H1 (cell line): ENCODE measurements at regions not wholly inside any gene's neighbourhood (a gene's known extent, or its start where the extent isn't known, plus 50 kb on each side); places are given as distances from the start of the nearest gene placed in this dataset.

Experiments
- CTCF ChIA-PET: fragments of 300-600 bp; sonication (Branson Sonifier 250); formaldehyde crosslinking; loops from one replicate; lab custom pipeline; 2021; ENCODE audit not compliant: partially characterized antibody; lab: Charles Lee
- POLR2A ChIA-PET: fragments of 300-600 bp; sonication (Branson Sonifier 250); formaldehyde crosslinking; loops from one replicate; lab custom pipeline; 2021; ENCODE audit warnings: inconsistent platforms; ENCODE audit not compliant: partially characterized antibody; lab: Charles Lee
- DNase-seq, 2 experiments: peaks; one replicate each; pipeline versions ENCODE4 v3.0.0 to v3.0.0-alpha.2; 2010 to 2022; ENCODE audit warnings: low spot score in 2 of 2, low read depth in 1 of 2, mixed read lengths in 1 of 2
- FAIRE-seq: peaks from 2 replicates; lab custom pipeline; 2011; peaks lifted over from hg19 to GRCh38; lab: Jason Lieb, UNC
- H2AFZ ChIP-seq: 2 replicates; pipeline ENCODE4 v1.8.1; 2012; ENCODE audit warnings: low read length, inconsistent platforms
- H2AK5ac ChIP-seq: 2 replicates; pipeline ENCODE4 v1.6.1; 2013; ENCODE audit warnings: low read depth, low read length
- H2BK120ac ChIP-seq: replicated peaks from 2 replicates; pipeline ENCODE3; 2013; ENCODE audit warnings: low read depth, low read length, inconsistent platforms
- H2BK12ac ChIP-seq: 2 replicates; pipeline ENCODE4 v1.6.1; 2013; ENCODE audit warnings: low read depth, low read length
- H2BK15ac ChIP-seq: 2 replicates; pipeline ENCODE4 v1.6.1; 2013; ENCODE audit warnings: low read length
- H2BK20ac ChIP-seq: 2 replicates; pipeline ENCODE4 v1.6.1; 2013; ENCODE audit warnings: low read length
- H2BK5ac ChIP-seq: 2 replicates; pipeline ENCODE4 v1.6.1; 2013; ENCODE audit warnings: low read depth, low read length
- H3K14ac ChIP-seq: 2 replicates; pipeline ENCODE4 v1.6.1; 2013; ENCODE audit warnings: inconsistent platforms; ENCODE audit not compliant: insufficient read length
- H3K18ac ChIP-seq: 2 replicates; pipeline ENCODE4 v1.6.1; 2013; ENCODE audit warnings: low read length; ENCODE audit errors: extremely low read depth
- H3K23ac ChIP-seq: 2 replicates; pipeline ENCODE4 v1.6.1; 2013; ENCODE audit warnings: inconsistent platforms; ENCODE audit not compliant: insufficient read length
- H3K23me2 ChIP-seq: 2 replicates; pipeline ENCODE4 v1.6.1; 2013; ENCODE audit warnings: low read depth, low read length
- H3K27ac ChIP-seq: 2 replicates; pipeline ENCODE4 v1.6.1; 2011; ENCODE audit warnings: low read depth, low read length, inconsistent platforms
- H3K27me3 ChIP-seq, 4 experiments: replicated peaks in 1 of 4; 1 replicate in 1 of 4; 2 replicates in 3 of 4; pipeline versions ENCODE4 v1.6.1 to v1.8.1; 2011 to 2013; ENCODE audit warnings: low read length in 3 of 4, mild to moderate bottlenecking in 3 of 4, inconsistent platforms in 2 of 4, mixed read lengths in 2 of 4, moderate library complexity in 1 of 4; ENCODE audit not compliant: control insufficient read depth in 3 of 4, insufficient read depth in 3 of 4; ENCODE audit errors: extremely low read depth in 1 of 4
- H3K36me3 ChIP-seq, 4 experiments: 2 replicates each; pipeline versions ENCODE4 v1.6.1 to v1.8.1; 2011 to 2013; ENCODE audit warnings: mild to moderate bottlenecking in 4 of 4, low read length in 3 of 4, moderate library complexity in 2 of 4, control low read depth in 1 of 4, inconsistent platforms in 1 of 4; ENCODE audit not compliant: insufficient read depth in 4 of 4, control insufficient read depth in 2 of 4
- H3K4ac ChIP-seq: replicated peaks from 2 replicates; pipeline ENCODE3; 2013; ENCODE audit warnings: low read length, low read depth, mixed read lengths, inconsistent platforms; ENCODE audit not compliant: insufficient read length
- H3K4me1 ChIP-seq, 4 experiments: replicated peaks in 1 of 4; 1 replicate in 1 of 4; 2 replicates in 3 of 4; pipeline versions ENCODE4 v1.6.1 to v1.8.1; 2011 to 2013; ENCODE audit warnings: low read length in 3 of 4, inconsistent platforms in 2 of 4, mixed read lengths in 1 of 4; ENCODE audit not compliant: insufficient read depth in 4 of 4, control insufficient read depth in 3 of 4
- H3K4me2 ChIP-seq, 2 experiments: 2 replicates each; pipeline versions ENCODE4 v1.6.1 to v1.8.1; 2011 to 2013; ENCODE audit warnings: low read depth in 2 of 2, low read length in 2 of 2, control low read depth in 1 of 2, inconsistent platforms in 1 of 2, mild to moderate bottlenecking in 1 of 2; ENCODE audit not compliant: insufficient read depth in 1 of 2
- H3K4me3 ChIP-seq, 4 experiments: fragments of 200-600, 300-600 bp in 1 of 4; sonication (generic), shearing (Covaris generic), sonication (Bioruptor Twin) in 1 of 4; 2 replicates each; pipeline versions ENCODE4 v1.5.1 to v1.8.1; 2011 to 2016; ENCODE audit warnings: low read length in 4 of 4, low read depth in 3 of 4, control low read depth in 2 of 4, inconsistent platforms in 2 of 4, mild to moderate bottlenecking in 2 of 4, mixed read lengths in 1 of 4, moderate library complexity in 1 of 4; ENCODE audit not compliant: insufficient read depth in 2 of 4; ENCODE audit errors: extremely low read depth in 1 of 4
- H3K56ac ChIP-seq: replicated peaks from 2 replicates; pipeline ENCODE3; 2013; ENCODE audit warnings: low read depth, mild to moderate bottlenecking, mixed read lengths, low read length, inconsistent platforms; ENCODE audit not compliant: insufficient read length
- H3K79me1 ChIP-seq: 2 replicates; pipeline ENCODE4 v1.6.1; 2013; ENCODE audit warnings: low read depth, low read length, control low read depth
- H3K79me2 ChIP-seq, 2 experiments: 2 replicates each; pipeline versions ENCODE4 v1.6.1 to v1.8.1; 2012 to 2013; ENCODE audit warnings: low read length in 2 of 2, mild to moderate bottlenecking in 2 of 2, inconsistent platforms in 1 of 2; ENCODE audit not compliant: insufficient read depth in 2 of 2, control insufficient read depth in 1 of 2
- H3K9ac ChIP-seq, 4 experiments: replicated peaks in 1 of 4; 1 replicate in 1 of 4; 2 replicates in 3 of 4; pipeline versions ENCODE4 v1.6.1 to v1.8.1; 2011 to 2013; ENCODE audit warnings: low read depth in 3 of 4, low read length in 3 of 4, control low read depth in 2 of 4, mild to moderate bottlenecking in 2 of 4, moderate library complexity in 2 of 4, inconsistent platforms in 1 of 4; ENCODE audit errors: extremely low read depth in 1 of 4
- H3K9me3 ChIP-seq, 2 experiments: 2 replicates each; pipeline versions ENCODE4 v1.6.1 to v1.8.1; 2012 to 2013; ENCODE audit warnings: mild to moderate bottlenecking in 2 of 2, moderate library complexity in 2 of 2, control low read depth in 1 of 2, inconsistent platforms in 1 of 2, low read depth in 1 of 2, low read length in 1 of 2, mixed read lengths in 1 of 2; ENCODE audit not compliant: insufficient read depth in 2 of 2
- H4K20me1 ChIP-seq, 2 experiments: replicated peaks in 1 of 2; 2 replicates each; pipeline versions ENCODE3 to v1.8.1; 2011 to 2013; ENCODE audit warnings: inconsistent platforms in 2 of 2, low read length in 2 of 2, mild to moderate bottlenecking in 1 of 2; ENCODE audit not compliant: insufficient read depth in 2 of 2, control insufficient read depth in 1 of 2
- H4K5ac ChIP-seq: 2 replicates; pipeline ENCODE4 v1.6.1; 2013; ENCODE audit warnings: low read length, low read depth, mixed read lengths, inconsistent platforms; ENCODE audit not compliant: insufficient read length
- H4K8ac ChIP-seq: 2 replicates; pipeline ENCODE4 v1.8.0; 2013; ENCODE audit warnings: mild to moderate bottlenecking, moderate library complexity, low read length, inconsistent platforms; ENCODE audit not compliant: insufficient read depth; ENCODE audit errors: extremely low read depth
- H4K91ac ChIP-seq: replicated peaks from 2 replicates; pipeline ENCODE3; 2013; ENCODE audit warnings: low read length, mixed read lengths, inconsistent platforms; ENCODE audit not compliant: insufficient read length
- EP300 ChIP-seq, 2 experiments: IDR thresholded peaks; 1 replicate in 1 of 2; 2 replicates in 1 of 2; pipeline ENCODE4 v1.6.1; 2011 to 2012; ENCODE audit warnings: low read depth in 2 of 2, low read length in 2 of 2, mild to moderate bottlenecking in 2 of 2, borderline replicate concordance in 1 of 2, inconsistent platforms in 1 of 2, moderate library complexity in 1 of 2
- HDAC6 ChIP-seq: IDR thresholded peaks from one replicate; pipeline ENCODE4 v1.7.1; 2012; ENCODE audit warnings: low read depth, mild to moderate bottlenecking, inconsistent platforms, low read length, moderate library complexity
- RNF2 ChIP-seq: fragments of 200-900, 300-1000 bp; sonication (generic); IDR thresholded peaks from 2 replicates; pipeline ENCODE4 v1.7.1; 2016; ENCODE audit warnings: borderline replicate concordance, low read depth, mild to moderate bottlenecking, antibody characterized with exemption, low read length; ENCODE audit not compliant: poor library complexity, severe bottlenecking; ENCODE audit errors: missing control alignments
- TAF1 ChIP-seq: IDR thresholded peaks from 2 replicates; pipeline ENCODE4 v1.6.1; 2011; ENCODE audit warnings: mild to moderate bottlenecking, low read depth, low read length
- YY1 ChIP-seq: IDR thresholded peaks from 2 replicates; pipeline ENCODE4 v1.6.1; 2011; ENCODE audit warnings: low read depth, mild to moderate bottlenecking, low read length
- WGBS, 2 experiments: shearing (Covaris generic) in 1 of 2; methylation state at CpG; one replicate each; pipeline versions ENCODE4 v1.1.6 to v1.1.7; 2013 to 2015; ENCODE audit warnings: low lambda C conversion rate in 2 of 2, mixed read lengths in 2 of 2, inconsistent platforms in 1 of 2, low coverage in 1 of 2, missing lambda C conversion rate in 1 of 2; ENCODE audit not compliant: insufficient replicate concordance in 2 of 2, insufficient coverage in 1 of 2, insufficient read length in 1 of 2; ENCODE audit errors: extremely low coverage in 1 of 2, missing lambda C conversion rate in 1 of 2; 5-methylcytosine and 5-hydroxymethylcytosine counted together

GRCh38 chr22:34993548-34993947 lies 72.4 kb upstream of the ISX start:
- H3K4me1 ChIP-seq, result no peaks in the 10 kb centered on the region
- H4K20me1 ChIP-seq, result no peaks in the 10 kb centered on the region
- no peak overlapping the region for H3K27ac ChIP-seq
- no peak overlapping the region for H3K18ac ChIP-seq
- no peaks in the 10 kb centered on the region for H3K36me3 ChIP-seq
- H3K14ac ChIP-seq, result no peak overlapping the region
- H4K91ac ChIP-seq, result no peak overlapping the region
- WGBS, 2 experiments, result 87% methylated on average over 3 of the region's 3 CpGs; no CpG with 5 or more reads in 1 of the 2 experiments
- H3K4me3 ChIP-seq, result no peak overlapping the region
- H2AFZ ChIP-seq, result no peak overlapping the region
- no peak overlapping the region for H2BK120ac ChIP-seq
- H3K23me2 ChIP-seq, result no peaks in the 10 kb centered on the region
- DNase-seq, result no peak
- H4K5ac ChIP-seq, result no peak overlapping the region
- H2BK15ac ChIP-seq, result no peak overlapping the region
- no peaks in the 10 kb centered on the region for H3K79me2 ChIP-seq
- no peak overlapping the region for H3K4me2 ChIP-seq
- FAIRE-seq, result no peak
- H2AK5ac ChIP-seq, result no peak overlapping the region
- no peak overlapping the region for H3K9ac ChIP-seq
- H4K8ac ChIP-seq, result no peak overlapping the region
- no peak overlapping the region for H3K23ac ChIP-seq
- no peak overlapping the region for H3K56ac ChIP-seq
- no peaks in the 10 kb centered on the region for H3K79me1 ChIP-seq
- TF ChIP-seq RNF2 (no peak), YY1 (no peak), HDAC6 (no peak), EP300 (IDR thresholded peaks at IDR 0.05; ENCODE audit: borderline replicate concordance in 1 of 2, low read depth in 2 of 2, low read length in 2 of 2) (no peak), TAF1 (no peak)
- ChIA-PET POLR2A (no interaction called here), CTCF (interaction anchor here (1.0 to 2.7 kb wide), 3 partner anchors 9 to 50 kb away, joined by 3 to 13 read pairs (median 4); no protein-coding TSS in a partner anchor)
- no peak overlapping the region for H2BK5ac ChIP-seq
- no peaks in the 10 kb centered on the region for H3K27me3 ChIP-seq
- H3K9me3 ChIP-seq, result no peaks in the 10 kb centered on the region
- H2BK20ac ChIP-seq, result no peak overlapping the region
- no peak overlapping the region for H3K4ac ChIP-seq
- H2BK12ac ChIP-seq, result no peak overlapping the region
